ENCODE measurements at regions not wholly inside any gene's neighbourhood (a gene's known extent, or its start where the extent isn't known, plus 50 kb on each side); places are given as distances from the start of the nearest gene placed in this dataset.

- Histone ChIP-seq H3K36me3 (ENCODE audit: control insufficient read depth, insufficient read depth, low read length) (no peaks in the 10 kb centered on the region), H4K20me1 (ENCODE audit: insufficient read depth, low read length) (no peaks in the 10 kb centered on the region), H2BK5ac (ENCODE audit: low read depth, low read length, poor library complexity, severe bottlenecking) (no peak overlapping the region), H3K9me3 (ENCODE audit: control insufficient read depth, insufficient read depth, low read length) (no peaks in the 10 kb centered on the region), H3K27ac (ENCODE audit: insufficient read depth, low read length) (no peak overlapping the region), H2AK9ac (replicated peaks; ENCODE audit: low read depth, low read length, poor library complexity) (no peak overlapping the region), H2AFZ (replicated peaks; ENCODE audit: low read length, poor library complexity) (no peak overlapping the region), H3K14ac (replicated peaks; ENCODE audit: low read depth, low read length) (no peak overlapping the region), H3K23ac (ENCODE audit: low read depth, low read length) (no peak overlapping the region), H3K56ac (ENCODE audit: extremely low read depth, insufficient read depth, low read length) (no peak overlapping the region), H3K4me3 (ENCODE audit: insufficient read depth, low read depth, low read length) (no peak overlapping the region), H2BK20ac (ENCODE audit: low read depth, low read length) (no peak overlapping the region), H4K91ac (ENCODE audit: insufficient read depth, low read depth, low read length) (no peak overlapping the region), H3K4ac (ENCODE audit: low read depth, low read length) (no peak overlapping the region), H3K9ac (ENCODE audit: low read depth, low read length) (no peak overlapping the region), H3K4me2 (ENCODE audit: low read depth, low read length) (no peak overlapping the region), H4K8ac (ENCODE audit: low read depth in 2 of 2, low read length in 2 of 2) (no peak overlapping the region), H3K79me1 (ENCODE audit: low read depth in 1 of 2, low read length in 2 of 2) (no peaks in the 10 kb centered on the region), H2AK5ac (ENCODE audit: low read depth, low read length) (no peak overlapping the region), H3K9me1 (ENCODE audit: insufficient read depth, low read length) (no peaks in the 10 kb centered on the region), H2BK120ac (ENCODE audit: low read depth, low read length) (no peak overlapping the region), H3K18ac (ENCODE audit: low read depth, low read length) (no peak overlapping the region), H3K4me1 (ENCODE audit: control insufficient read depth, insufficient read depth, low read length) (no peaks in the 10 kb centered on the region), H4K5ac (ENCODE audit: low read depth, low read length) (no peak overlapping the region), H2BK15ac (ENCODE audit: low read depth, low read length) (no peak overlapping the region), H3K27me3 (ENCODE audit: control insufficient read depth, insufficient read depth, low read length) (peaks cover 3% of the 10 kb centered on the region)
- in situ Hi-C loops (cut with MboI; ENCODE audit: low sequenced_read_pairs) (loop anchor here (25.0 kb wide), 1 partner anchor 924 kb away; no protein-coding TSS in a partner anchor), intact Hi-C loops (cut with micrococcal nuclease) (no loop called here), dilution Hi-C loops (cut with HindIII; ENCODE audit: low sequenced_read_pairs, unreplicated experiment) (no loop called here)
- no peak for ATAC-seq (ENCODE audit: low read depth)
- 0% methylated on average over 3 of the region's 6 CpGs; no CpG with 5 or more reads in 1 of the 2 experiments for WGBS, 2 experiments (ENCODE audit: extremely low coverage in 2 of 2, insufficient read length in 1 of 2)
- TF ChIP-seq NFE2L2 (IDR thresholded peaks at IDR 0.05; ENCODE audit: low read depth, low read length), result no peak
- TF ChIP-seq ELK1 (IDR thresholded peaks at IDR 0.05; ENCODE audit: borderline replicate concordance, low read depth, low read length), result no peak
- no peak for TF ChIP-seq MAFK (IDR thresholded peaks at IDR 0.05; ENCODE audit: low read depth, low read length)
- POLR2A ChIA-PET (ENCODE audit: unreplicated experiment), result no interaction called here
- no peak for DNase-seq
- BruUV-seq (replicated peaks), result no TSS peak
- CTCF ChIA-PET, result no interaction called here
Measured at GRCh38 chr9:20188616-20189369, 400.0 kb upstream of the SLC24A2 start.
